ENCODE measurements at regions not wholly inside any gene's neighbourhood (a gene's known extent, or its start where the extent isn't known, plus 50 kb on each side); places are given as distances from the start of the nearest gene placed in this dataset.

- no peak overlapping the region for H3K27ac ChIP-seq (ENCODE audit: low read depth)
These were observed 97.0 kb downstream of the TMEM30B start for GRCh38 chr14:61184112-61184511.

More at GRCh38 chr14:61184112-61184511, 97.0 kb downstream of the TMEM30B start:
- Histone ChIP-seq H3K4me1 (ENCODE audit: insufficient read depth) (peaks cover 11% of the 10 kb centered on the region; the same call in 1 of the 2 replicates), H3K36me3 (ENCODE audit: insufficient read depth) (no peaks in the 10 kb centered on the region), H3K4me3 (no peak overlapping the region), H3K27me3 (ENCODE audit: insufficient read depth) (no peaks in the 10 kb centered on the region), H3F3A (replicated peaks; ENCODE audit: low read depth) (no peaks in the 10 kb centered on the region), H4K20me1 (replicated peaks; ENCODE audit: insufficient read depth) (no peaks in the 10 kb centered on the region), H3K79me2 (replicated peaks; ENCODE audit: insufficient read depth) (no peaks in the 10 kb centered on the region), H2AFZ (no peak overlapping the region; the same call in 1 of the 2 replicates), H3K4me2 (no peak overlapping the region), H3K9me2 (ENCODE audit: insufficient read depth) (peaks cover 10% of the 10 kb centered on the region; the same call in 1 of the 2 replicates)
- TF ChIP-seq EZH2 (IDR thresholded peaks at IDR 0.05; ENCODE audit: low read depth, unreplicated experiment) (no peak), ZNF114 (CRISPR knock-in tag; IDR thresholded peaks at IDR 0.05) (no peak), STAT1 (IDR thresholded peaks at IDR 0.05; ENCODE audit: unreplicated experiment) (no peak), POLR2AphosphoS5 (IDR thresholded peaks at IDR 0.05; ENCODE audit: low read depth) (no peak), JUNB (IDR thresholded peaks at IDR 0.05; ENCODE audit: unreplicated experiment) (no peak), NANOG (IDR thresholded peaks at IDR 0.05; ENCODE audit: borderline replicate concordance) (no peak), EZH2phosphoT487 (IDR thresholded peaks at IDR 0.05; ENCODE audit: unreplicated experiment) (no peak), ZNF331 (CRISPR knock-in tag; IDR thresholded peaks at IDR 0.05; ENCODE audit: low read depth) (no peak), CREB1 (CRISPR knock-in tag; IDR thresholded peaks at IDR 0.05; ENCODE audit: low read depth) (no peak)
- TF ChIP-seq, protein P1, sequence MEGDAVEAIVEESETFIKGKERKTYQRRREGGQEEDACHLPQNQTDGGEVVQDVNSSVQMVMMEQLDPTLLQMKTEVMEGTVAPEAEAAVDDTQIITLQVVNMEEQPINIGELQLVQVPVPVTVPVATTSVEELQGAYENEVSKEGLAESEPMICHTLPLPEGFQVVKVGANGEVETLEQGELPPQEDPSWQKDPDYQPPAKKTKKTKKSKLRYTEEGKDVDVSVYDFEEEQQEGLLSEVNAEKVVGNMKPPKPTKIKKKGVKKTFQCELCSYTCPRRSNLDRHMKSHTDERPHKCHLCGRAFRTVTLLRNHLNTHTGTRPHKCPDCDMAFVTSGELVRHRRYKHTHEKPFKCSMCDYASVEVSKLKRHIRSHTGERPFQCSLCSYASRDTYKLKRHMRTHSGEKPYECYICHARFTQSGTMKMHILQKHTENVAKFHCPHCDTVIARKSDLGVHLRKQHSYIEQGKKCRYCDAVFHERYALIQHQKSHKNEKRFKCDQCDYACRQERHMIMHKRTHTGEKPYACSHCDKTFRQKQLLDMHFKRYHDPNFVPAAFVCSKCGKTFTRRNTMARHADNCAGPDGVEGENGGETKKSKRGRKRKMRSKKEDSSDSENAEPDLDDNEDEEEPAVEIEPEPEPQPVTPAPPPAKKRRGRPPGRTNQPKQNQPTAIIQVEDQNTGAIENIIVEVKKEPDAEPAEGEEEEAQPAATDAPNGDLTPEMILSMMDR (conservative IDR thresholded peaks at IDR 0.05; ENCODE audit: low read depth in 2 of 2): no peak
- TF ChIP-seq, protein P2, sequence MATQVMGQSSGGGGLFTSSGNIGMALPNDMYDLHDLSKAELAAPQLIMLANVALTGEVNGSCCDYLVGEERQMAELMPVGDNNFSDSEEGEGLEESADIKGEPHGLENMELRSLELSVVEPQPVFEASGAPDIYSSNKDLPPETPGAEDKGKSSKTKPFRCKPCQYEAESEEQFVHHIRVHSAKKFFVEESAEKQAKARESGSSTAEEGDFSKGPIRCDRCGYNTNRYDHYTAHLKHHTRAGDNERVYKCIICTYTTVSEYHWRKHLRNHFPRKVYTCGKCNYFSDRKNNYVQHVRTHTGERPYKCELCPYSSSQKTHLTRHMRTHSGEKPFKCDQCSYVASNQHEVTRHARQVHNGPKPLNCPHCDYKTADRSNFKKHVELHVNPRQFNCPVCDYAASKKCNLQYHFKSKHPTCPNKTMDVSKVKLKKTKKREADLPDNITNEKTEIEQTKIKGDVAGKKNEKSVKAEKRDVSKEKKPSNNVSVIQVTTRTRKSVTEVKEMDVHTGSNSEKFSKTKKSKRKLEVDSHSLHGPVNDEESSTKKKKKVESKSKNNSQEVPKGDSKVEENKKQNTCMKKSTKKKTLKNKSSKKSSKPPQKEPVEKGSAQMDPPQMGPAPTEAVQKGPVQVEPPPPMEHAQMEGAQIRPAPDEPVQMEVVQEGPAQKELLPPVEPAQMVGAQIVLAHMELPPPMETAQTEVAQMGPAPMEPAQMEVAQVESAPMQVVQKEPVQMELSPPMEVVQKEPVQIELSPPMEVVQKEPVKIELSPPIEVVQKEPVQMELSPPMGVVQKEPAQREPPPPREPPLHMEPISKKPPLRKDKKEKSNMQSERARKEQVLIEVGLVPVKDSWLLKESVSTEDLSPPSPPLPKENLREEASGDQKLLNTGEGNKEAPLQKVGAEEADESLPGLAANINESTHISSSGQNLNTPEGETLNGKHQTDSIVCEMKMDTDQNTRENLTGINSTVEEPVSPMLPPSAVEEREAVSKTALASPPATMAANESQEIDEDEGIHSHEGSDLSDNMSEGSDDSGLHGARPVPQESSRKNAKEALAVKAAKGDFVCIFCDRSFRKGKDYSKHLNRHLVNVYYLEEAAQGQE (IDR thresholded peaks at IDR 0.05; ENCODE audit: unreplicated experiment): no peak
- TF ChIP-seq, protein P3, sequence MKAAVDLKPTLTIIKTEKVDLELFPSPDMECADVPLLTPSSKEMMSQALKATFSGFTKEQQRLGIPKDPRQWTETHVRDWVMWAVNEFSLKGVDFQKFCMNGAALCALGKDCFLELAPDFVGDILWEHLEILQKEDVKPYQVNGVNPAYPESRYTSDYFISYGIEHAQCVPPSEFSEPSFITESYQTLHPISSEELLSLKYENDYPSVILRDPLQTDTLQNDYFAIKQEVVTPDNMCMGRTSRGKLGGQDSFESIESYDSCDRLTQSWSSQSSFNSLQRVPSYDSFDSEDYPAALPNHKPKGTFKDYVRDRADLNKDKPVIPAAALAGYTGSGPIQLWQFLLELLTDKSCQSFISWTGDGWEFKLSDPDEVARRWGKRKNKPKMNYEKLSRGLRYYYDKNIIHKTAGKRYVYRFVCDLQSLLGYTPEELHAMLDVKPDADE (IDR thresholded peaks at IDR 0.05): no peak
- TF ChIP-seq, protein P4, sequence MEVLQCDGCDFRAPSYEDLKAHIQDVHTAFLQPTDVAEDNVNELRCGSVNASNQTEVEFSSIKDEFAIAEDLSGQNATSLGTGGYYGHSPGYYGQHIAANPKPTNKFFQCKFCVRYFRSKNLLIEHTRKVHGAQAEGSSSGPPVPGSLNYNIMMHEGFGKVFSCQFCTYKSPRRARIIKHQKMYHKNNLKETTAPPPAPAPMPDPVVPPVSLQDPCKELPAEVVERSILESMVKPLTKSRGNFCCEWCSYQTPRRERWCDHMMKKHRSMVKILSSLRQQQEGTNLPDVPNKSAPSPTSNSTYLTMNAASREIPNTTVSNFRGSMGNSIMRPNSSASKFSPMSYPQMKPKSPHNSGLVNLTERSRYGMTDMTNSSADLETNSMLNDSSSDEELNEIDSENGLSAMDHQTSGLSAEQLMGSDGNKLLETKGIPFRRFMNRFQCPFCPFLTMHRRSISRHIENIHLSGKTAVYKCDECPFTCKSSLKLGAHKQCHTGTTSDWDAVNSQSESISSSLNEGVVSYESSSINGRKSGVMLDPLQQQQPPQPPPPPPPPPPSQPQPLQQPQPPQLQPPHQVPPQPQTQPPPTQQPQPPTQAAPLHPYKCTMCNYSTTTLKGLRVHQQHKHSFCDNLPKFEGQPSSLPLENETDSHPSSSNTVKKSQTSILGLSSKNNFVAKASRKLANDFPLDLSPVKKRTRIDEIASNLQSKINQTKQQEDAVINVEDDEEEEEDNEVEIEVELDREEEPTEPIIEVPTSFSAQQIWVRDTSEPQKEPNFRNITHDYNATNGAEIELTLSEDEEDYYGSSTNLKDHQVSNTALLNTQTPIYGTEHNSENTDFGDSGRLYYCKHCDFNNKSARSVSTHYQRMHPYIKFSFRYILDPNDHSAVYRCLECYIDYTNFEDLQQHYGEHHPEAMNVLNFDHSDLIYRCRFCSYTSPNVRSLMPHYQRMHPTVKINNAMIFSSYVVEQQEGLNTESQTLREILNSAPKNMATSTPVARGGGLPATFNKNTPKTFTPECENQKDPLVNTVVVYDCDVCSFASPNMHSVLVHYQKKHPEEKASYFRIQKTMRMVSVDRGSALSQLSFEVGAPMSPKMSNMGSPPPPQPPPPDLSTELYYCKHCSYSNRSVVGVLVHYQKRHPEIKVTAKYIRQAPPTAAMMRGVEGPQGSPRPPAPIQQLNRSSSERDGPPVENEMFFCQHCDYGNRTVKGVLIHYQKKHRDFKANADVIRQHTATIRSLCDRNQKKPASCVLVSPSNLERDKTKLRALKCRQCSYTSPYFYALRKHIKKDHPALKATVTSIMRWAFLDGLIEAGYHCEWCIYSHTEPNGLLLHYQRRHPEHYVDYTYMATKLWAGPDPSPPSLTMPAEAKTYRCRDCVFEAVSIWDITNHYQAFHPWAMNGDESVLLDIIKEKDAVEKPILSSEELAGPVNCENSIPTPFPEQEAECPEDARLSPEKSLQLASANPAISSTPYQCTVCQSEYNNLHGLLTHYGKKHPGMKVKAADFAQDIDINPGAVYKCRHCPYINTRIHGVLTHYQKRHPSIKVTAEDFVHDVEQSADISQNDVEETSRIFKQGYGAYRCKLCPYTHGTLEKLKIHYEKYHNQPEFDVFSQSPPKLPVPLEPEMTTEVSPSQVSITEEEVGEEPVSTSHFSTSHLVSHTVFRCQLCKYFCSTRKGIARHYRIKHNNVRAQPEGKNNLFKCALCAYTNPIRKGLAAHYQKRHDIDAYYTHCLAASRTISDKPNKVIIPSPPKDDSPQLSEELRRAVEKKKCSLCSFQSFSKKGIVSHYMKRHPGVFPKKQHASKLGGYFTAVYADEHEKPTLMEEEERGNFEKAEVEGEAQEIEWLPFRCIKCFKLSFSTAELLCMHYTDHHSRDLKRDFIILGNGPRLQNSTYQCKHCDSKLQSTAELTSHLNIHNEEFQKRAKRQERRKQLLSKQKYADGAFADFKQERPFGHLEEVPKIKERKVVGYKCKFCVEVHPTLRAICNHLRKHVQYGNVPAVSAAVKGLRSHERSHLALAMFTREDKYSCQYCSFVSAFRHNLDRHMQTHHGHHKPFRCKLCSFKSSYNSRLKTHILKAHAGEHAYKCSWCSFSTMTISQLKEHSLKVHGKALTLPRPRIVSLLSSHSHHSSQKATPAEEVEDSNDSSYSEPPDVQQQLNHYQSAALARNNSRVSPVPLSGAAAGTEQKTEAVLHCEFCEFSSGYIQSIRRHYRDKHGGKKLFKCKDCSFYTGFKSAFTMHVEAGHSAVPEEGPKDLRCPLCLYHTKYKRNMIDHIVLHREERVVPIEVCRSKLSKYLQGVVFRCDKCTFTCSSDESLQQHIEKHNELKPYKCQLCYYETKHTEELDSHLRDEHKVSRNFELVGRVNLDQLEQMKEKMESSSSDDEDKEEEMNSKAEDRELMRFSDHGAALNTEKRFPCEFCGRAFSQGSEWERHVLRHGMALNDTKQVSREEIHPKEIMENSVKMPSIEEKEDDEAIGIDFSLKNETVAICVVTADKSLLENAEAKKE (CRISPR knock-in tag; IDR thresholded peaks at IDR 0.05): no peak
- ATAC-seq (no peak), DNase-seq (ENCODE audit: low spot score) (no peak)
- Mint-ChIP-seq H3K4me1 (peaks cover 25% of the 10 kb centered on the region), H3K36me3 (ENCODE audit: low read depth) (no peaks in the 10 kb centered on the region), H3K27ac (no peak overlapping the region), H3K27me3 (ENCODE audit: insufficient read depth, low read depth, poor library complexity) (peaks cover 8% of the 10 kb centered on the region), H3K9me3 (no peaks in the 10 kb centered on the region), H3K4me3 (no peak overlapping the region)

Measured in GM23338 (cell line).